ENCODE measurements at regions not wholly inside any gene's neighbourhood (a gene's known extent, or its start where the extent isn't known, plus 50 kb on each side); places are given as distances from the start of the nearest gene placed in this dataset.

GRCh38 chr2:105962221-105962620 is 217.5 kb downstream of the NCK2 start:
- no peak for DNase-seq (ENCODE audit: low spot score)
- Histone ChIP-seq H3K4me1 (no peaks in the 10 kb centered on the region), H3K9me3 (peaks cover 0 to 4% of the 10 kb centered on the region in 2 donors), H3K36me3 (no peaks in the 10 kb centered on the region), H3K27me3 (no peaks in the 10 kb centered on the region), H3K27ac (no peak overlapping the region), H3K4me3 (no peak overlapping the region)
- TF ChIP-seq CTCF (IDR thresholded peaks at IDR 0.05), result no peak

GRCh38 chr2:105961599-105962146 is 217.0 kb downstream of the NCK2 start:
- TF ChIP-seq CTCF (IDR thresholded peaks at IDR 0.05), result no peak
- H3K4me3 ChIP-seq, result no peak overlapping the region
- no peaks in the 10 kb centered on the region for H3K27me3 ChIP-seq
- H3K4me1 ChIP-seq, result no peaks in the 10 kb centered on the region
- no peak overlapping the region for H3K27ac ChIP-seq
- DNase-seq (ENCODE audit: low spot score), result no peak
- no peaks in the 10 kb centered on the region for H3K36me3 ChIP-seq
- peaks cover 0 to 4% of the 10 kb centered on the region in 2 donors for H3K9me3 ChIP-seq

- Histone ChIP-seq H3K27ac (no peak overlapping the region), H3K4me3 (no peak overlapping the region), H3K36me3 (no peaks in the 10 kb centered on the region), H3K27me3 (no peaks in the 10 kb centered on the region), H3K9me3 (peaks cover 0 to 4% of the 10 kb centered on the region in 2 donors), H3K4me1 (no peaks in the 10 kb centered on the region)
- no peak for TF ChIP-seq CTCF (IDR thresholded peaks at IDR 0.05)
- no peak for DNase-seq (ENCODE audit: low spot score)
Observed at GRCh38 chr2:105959357-105959756, 214.6 kb downstream of the NCK2 start.

GRCh38 chr2:105954891-105955290 is 210.2 kb downstream of the NCK2 start:
- no peaks in the 10 kb centered on the region for H3K27me3 ChIP-seq
- DNase-seq (ENCODE audit: low spot score), result no peak
- TF ChIP-seq CTCF (IDR thresholded peaks at IDR 0.05), result no peak
- no peak overlapping the region for H3K4me3 ChIP-seq
- peaks cover 0 to 10% of the 10 kb centered on the region in 2 donors for H3K4me1 ChIP-seq
- H3K27ac ChIP-seq, result no peak overlapping the region
- H3K9me3 ChIP-seq, result peaks cover 0 to 4% of the 10 kb centered on the region in 2 donors
- no peaks in the 10 kb centered on the region for H3K36me3 ChIP-seq

- Histone ChIP-seq H3K36me3 (no peaks in the 10 kb centered on the region), H3K4me1 (peaks cover 0 to 10% of the 10 kb centered on the region in 2 donors)
- no peak for TF ChIP-seq CTCF (IDR thresholded peaks at IDR 0.05)
Observed at GRCh38 chr2:105953942-105954341, 209.2 kb downstream of the NCK2 start.

GRCh38 chr2:105952131-105952530 is 207.4 kb downstream of the NCK2 start:
- no peaks in the 10 kb centered on the region for H3K27me3 ChIP-seq
- no peak overlapping the region for H3K27ac ChIP-seq
- TF ChIP-seq CTCF (IDR thresholded peaks at IDR 0.05), result no peak
- no peak for DNase-seq (ENCODE audit: low spot score)
- H3K4me3 ChIP-seq, result no peak overlapping the region
- no peaks in the 10 kb centered on the region for H3K9me3 ChIP-seq
- no peaks in the 10 kb centered on the region for H3K36me3 ChIP-seq
- H3K4me1 ChIP-seq, result peaks cover 0 to 10% of the 10 kb centered on the region in 2 donors

More at GRCh38 chr2:105953942-105954341, 209.2 kb downstream of the NCK2 start:
- no peak overlapping the region for H3K4me3 ChIP-seq
- H3K9me3 ChIP-seq, result peaks cover 0 to 4% of the 10 kb centered on the region in 2 donors
- H3K27ac ChIP-seq, result no peak overlapping the region
- no peak for DNase-seq (ENCODE audit: low spot score)
- no peaks in the 10 kb centered on the region for H3K27me3 ChIP-seq
